GM12878 (cell line): ENCODE measurements at regions not wholly inside any gene's neighbourhood (a gene's known extent, or its start where the extent isn't known, plus 50 kb on each side); places are given as distances from the start of the nearest gene placed in this dataset.

ENCODE experiments used
- ATAC-seq: fragments of 200-7000 bp; cut with Tn5 transposase; 3 replicates; pipeline ENCODE4 v1.9.1; 2020; ENCODE audit warnings: mild to moderate bottlenecking, moderate library complexity
- BruUV-seq: library from RNA; stranded (reverse); fragments of 400-500 nt; replicated peaks from 2 replicates; lab custom pipeline; 2021; lab: Mats Ljungman, UMichigan
- CTCF ChIA-PET: fragments of 300-600 bp; sonication (Branson Sonifier 250); formaldehyde crosslinking; extraction: SDS; loops from one replicate; lab custom pipeline; 2021; ENCODE audit warnings: inconsistent platforms; lab: Yijun Ruan, JAX
- POLR2A ChIA-PET: fragments of 350-600 bp; formaldehyde crosslinking; extraction: SDS; loops from one replicate; lab custom pipeline; 2021; ENCODE audit warnings: inconsistent platforms; lab: Charles Lee
- RAD21 ChIA-PET: fragments of 300-600 bp; sonication (Branson Sonifier 250); formaldehyde crosslinking; loops from one replicate; lab custom pipeline; 2023; ENCODE audit warnings: antibody characterized with exemption; ENCODE audit not compliant: unreplicated experiment; lab: Charles Lee
- SMC1A ChIA-PET: fragments of 300-600 bp; sonication (Branson Sonifier 250); formaldehyde crosslinking; loops from one replicate; lab custom pipeline; 2023; ENCODE audit not compliant: unreplicated experiment, uncharacterized antibody; lab: Charles Lee
- DNase-seq: peaks from one replicate; pipeline ENCODE4 v3.0.0-alpha.2; 2011; ENCODE audit warnings: low read depth, low spot score
- FAIRE-seq: peaks from 3 replicates; lab custom pipeline; 2011; peaks lifted over from hg19 to GRCh38; lab: Jason Lieb, UNC
- H2AFZ ChIP-seq: 2 replicates; pipeline ENCODE4 v1.6.0; 2011; ENCODE audit warnings: low read depth, low read length, control low read depth; ENCODE audit not compliant: control insufficient read depth
- H3K27ac ChIP-seq: 2 replicates; pipeline ENCODE4 v1.5.1; 2011; ENCODE audit warnings: control low read depth; ENCODE audit not compliant: control insufficient read depth, insufficient read depth
- H3K27me3 ChIP-seq, 2 experiments: replicated peaks in 1 of 2; 2 replicates each; pipeline versions ENCODE4 v1.6.0 to v1.6.1; 2011; ENCODE audit warnings: low read length in 1 of 2; ENCODE audit not compliant: control insufficient read depth in 2 of 2, insufficient read depth in 2 of 2
- H3K36me3 ChIP-seq, 2 experiments: 2 replicates each; pipeline ENCODE4 v1.5.1; 2011; ENCODE audit warnings: low read length in 1 of 2; ENCODE audit not compliant: control insufficient read depth in 2 of 2, insufficient read depth in 2 of 2
- H3K4me1 ChIP-seq: 2 replicates; pipeline ENCODE4 v1.6.1; 2011; ENCODE audit warnings: mild to moderate bottlenecking, low read length, moderate library complexity, mixed read lengths; ENCODE audit not compliant: control insufficient read depth, insufficient read depth
- H3K4me2 ChIP-seq: 2 replicates; pipeline ENCODE4 v1.6.0; 2011; ENCODE audit warnings: control low read depth; ENCODE audit not compliant: control insufficient read depth, insufficient read depth
- H3K4me3 ChIP-seq: fragments of 200-600 bp; sonication (generic); 2 replicates; pipeline ENCODE4 v1.5.1; 2016
- H3K79me2 ChIP-seq: 2 replicates; pipeline ENCODE4 v1.6.0; 2011; ENCODE audit warnings: low read length; ENCODE audit not compliant: control insufficient read depth, insufficient read depth
- H3K9ac ChIP-seq: 2 replicates; pipeline ENCODE4 v1.8.0; 2011; ENCODE audit warnings: low read length, control low read depth, mixed read lengths; ENCODE audit not compliant: control insufficient read depth, insufficient read depth
- H3K9me3 ChIP-seq: replicated peaks from 3 replicates; pipeline ENCODE4 v1.5.1; 2011; ENCODE audit warnings: mild to moderate bottlenecking, low read length; ENCODE audit not compliant: control insufficient read depth, insufficient read depth
- H4K20me1 ChIP-seq: 2 replicates; pipeline ENCODE4 v1.6.0; 2011; ENCODE audit not compliant: control insufficient read depth, insufficient read depth
- CBFB ChIP-seq: IDR thresholded peaks from 2 replicates; pipeline ENCODE4 v1.6.1; 2016; ENCODE audit warnings: antibody characterized with exemption, low read depth
- CBX5 ChIP-seq: sonication (generic); IDR thresholded peaks from 2 replicates; pipeline ENCODE4 v1.6.1; 2016; ENCODE audit warnings: low read depth, moderate library complexity, mild to moderate bottlenecking, inconsistent platforms
- CREB1 ChIP-seq: IDR thresholded peaks from 2 replicates; pipeline ENCODE4 v1.6.1; 2012; ENCODE audit warnings: low read depth, mild to moderate bottlenecking, inconsistent platforms
- MYB ChIP-seq: fragments of 150-350 bp; IDR thresholded peaks from 2 replicates; pipeline ENCODE4 v1.6.1; 2014; ENCODE audit warnings: mild to moderate bottlenecking, low read depth, low read length, borderline replicate concordance
- PML ChIP-seq: IDR thresholded peaks from 2 replicates; pipeline ENCODE4 v1.6.1; 2012; ENCODE audit warnings: low read length, inconsistent platforms
- SMARCA5 ChIP-seq: fragments of 450-650 bp; IDR thresholded peaks from 2 replicates; pipeline ENCODE4 v1.6.1; 2017; ENCODE audit warnings: mild to moderate bottlenecking
- ZBTB4 ChIP-seq: fragments of 450-650 bp; formaldehyde crosslinking; IDR thresholded peaks from 2 replicates; pipeline ENCODE4 v1.4.0; 2022; ENCODE audit warnings: mild to moderate bottlenecking, moderate library complexity
- WGBS: methylation state at CpG from one replicate; pipeline ENCODE4 v1.1.6; 2016; ENCODE audit warnings: low lambda C conversion rate; ENCODE audit not compliant: insufficient replicate concordance, insufficient coverage; ENCODE audit errors: missing lambda C conversion rate; 5-methylcytosine and 5-hydroxymethylcytosine counted together
- in situ Hi-C: fragments of 300-500 bp; cut with MboI; formaldehyde crosslinking; loops from 9 replicates; pipeline ENCODE4 v1.14.3; 2018; ENCODE audit warnings: mixed read lengths
- intact Hi-C: fragments of 100-400 bp; cut with micrococcal nuclease; formaldehyde crosslinking; loops from one replicate; pipeline ENCODE4 v1.14.2; 2022; ENCODE audit not compliant: unreplicated experiment

GRCh38 chr22:48441553-48441850 is 1386.2 kb downstream of the BRD1 start:
- BruUV-seq, result no TSS peak
- no peak overlapping the region for H3K4me3 ChIP-seq
- no peak overlapping the region for H3K27ac ChIP-seq
- WGBS, result 75% methylated on average over 6 of the region's 6 CpGs
- intact Hi-C loops (no loop called here), in situ Hi-C loops (no loop called here)
- H3K9ac ChIP-seq, result no peak overlapping the region
- TF ChIP-seq MYB (no peak), PML (no peak), ZBTB4 (CRISPR knock-in tag) (no peak), CREB1 (no peak), SMARCA5 (no peak), CBX5 (no peak), CBFB (no peak)
- no peak for FAIRE-seq
- ChIA-PET CTCF (no interaction called here), POLR2A (no interaction called here), RAD21 (no interaction called here), SMC1A (no interaction called here)
- no peaks in the 10 kb centered on the region for H3K36me3 ChIP-seq
- no peak overlapping the region for H2AFZ ChIP-seq
- no peak for ATAC-seq
- H3K27me3 ChIP-seq, result no peaks in the 10 kb centered on the region
- H3K4me1 ChIP-seq, result no peaks in the 10 kb centered on the region
- H3K79me2 ChIP-seq, result no peaks in the 10 kb centered on the region
- H3K9me3 ChIP-seq, result no peaks in the 10 kb centered on the region; the same call in 2 of the 3 replicates
- no peak for DNase-seq
- no peaks in the 10 kb centered on the region for H4K20me1 ChIP-seq
- H3K4me2 ChIP-seq, result no peak overlapping the region
